Stimulated activated CD8-positive, alpha-beta memory T cell treated with anti-CD3 and anti-CD28 coated beads, Interleukin-12 subunit alpha, Interleukin-12 subunit beta, amount 100 ng/mL, for 4 hours (primary cell): ENCODE measurements at regions not wholly inside any gene's neighbourhood (a gene's known extent, or its start where the extent isn't known, plus 50 kb on each side); places are given as distances from the start of the nearest gene placed in this dataset.

Source experiments
- DNase-seq: peaks from one replicate; pipeline ENCODE4 v3.0.0-alpha.2; 2020; ENCODE audit warnings: low read depth

DNA sequence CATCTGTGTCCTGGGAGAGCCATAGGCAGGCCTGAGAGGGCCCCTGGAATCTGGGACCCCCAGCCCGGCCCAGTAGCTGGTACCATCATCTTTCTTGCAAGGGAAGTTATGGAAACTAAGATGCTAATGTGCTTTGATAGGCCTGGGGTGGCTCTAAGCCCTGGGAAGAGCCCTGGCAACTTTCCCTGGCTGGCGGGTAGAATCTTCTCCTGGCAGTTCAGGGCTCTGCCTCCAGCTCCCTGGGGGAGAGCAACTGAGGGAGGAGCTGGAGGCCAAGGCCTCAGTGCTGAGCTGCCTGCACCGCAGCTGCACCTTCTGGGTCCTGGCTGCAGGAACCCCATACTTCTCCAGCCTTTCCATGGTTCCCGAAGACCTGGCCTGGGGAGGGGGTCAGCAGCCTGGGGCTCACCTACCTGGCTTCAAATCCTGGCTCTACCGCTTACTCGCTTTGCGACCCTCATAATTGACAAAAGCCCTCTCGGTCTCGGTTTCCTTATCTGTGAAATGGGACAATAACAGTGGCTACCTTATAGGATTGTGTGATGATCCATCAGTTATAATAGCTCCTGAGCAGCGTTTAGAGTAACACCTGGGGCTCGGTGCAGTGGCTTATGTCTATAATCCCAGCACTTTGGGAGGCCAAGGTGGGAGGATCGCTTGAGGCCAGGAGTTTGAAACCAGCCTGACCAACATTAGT lies 333.7 kb downstream of the SEC14L1 start:
- no peak for DNase-seq

- peak; percentile 56 for DNase-seq
Observed at GRCh38 chr17:77475016-77475976, 334.5 kb downstream of the SEC14L1 start.

GRCh38 chr17:77476006-77476405 lies 335.2 kb downstream of the SEC14L1 start:
- DNase-seq = no peak

- no peak for DNase-seq
Observed at GRCh38 chr17:77476498-77476897, 335.7 kb downstream of the SEC14L1 start.

DNA sequence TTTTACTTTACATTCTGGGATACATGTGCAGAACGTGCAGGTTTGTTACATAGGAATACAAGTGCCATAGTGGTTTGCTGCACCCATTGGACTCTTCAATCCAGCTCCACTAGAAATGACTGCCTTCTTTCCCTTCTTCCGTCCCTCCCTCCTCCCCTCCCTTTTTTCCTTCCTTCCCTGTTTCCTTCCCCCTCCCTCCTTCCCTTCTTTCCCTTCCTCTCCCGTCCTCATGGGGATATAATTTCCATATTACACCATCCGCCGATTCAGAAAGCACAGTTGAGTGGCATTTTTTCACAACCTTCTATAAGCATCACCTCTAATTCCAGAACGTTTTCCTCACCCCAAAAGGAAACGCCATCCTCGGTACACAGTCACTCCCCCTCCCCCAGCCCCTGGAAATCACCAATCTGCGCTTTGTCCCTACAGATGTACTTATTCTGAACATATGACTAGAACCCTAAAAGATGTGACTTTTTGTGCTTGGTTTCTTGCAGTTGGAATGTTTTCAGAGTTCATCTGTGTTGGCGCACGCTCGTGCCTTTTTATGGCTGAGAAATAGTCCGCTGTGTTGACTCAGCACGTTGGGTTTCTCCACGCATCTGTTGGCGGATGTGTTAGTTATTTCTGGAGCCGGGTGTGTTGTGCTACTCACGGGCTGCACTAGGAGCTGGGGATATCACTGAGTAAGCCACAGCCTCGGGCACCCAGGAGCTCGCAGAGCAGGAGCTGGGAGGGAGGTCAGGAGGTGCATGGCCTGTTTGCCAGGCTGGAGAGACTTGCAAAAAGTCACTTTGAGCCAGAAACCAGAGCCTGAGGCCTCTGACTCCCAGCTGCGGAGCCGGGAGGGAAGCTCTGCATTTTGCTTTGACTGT lies 336.4 kb downstream of the SEC14L1 start:
- no peak for DNase-seq

GRCh38 chr17:77478281-77478680 lies 337.5 kb downstream of the SEC14L1 start:
- no peak for DNase-seq

- no peak for DNase-seq
Observed at GRCh38 chr17:77478899-77479298, 338.1 kb downstream of the SEC14L1 start.

DNA sequence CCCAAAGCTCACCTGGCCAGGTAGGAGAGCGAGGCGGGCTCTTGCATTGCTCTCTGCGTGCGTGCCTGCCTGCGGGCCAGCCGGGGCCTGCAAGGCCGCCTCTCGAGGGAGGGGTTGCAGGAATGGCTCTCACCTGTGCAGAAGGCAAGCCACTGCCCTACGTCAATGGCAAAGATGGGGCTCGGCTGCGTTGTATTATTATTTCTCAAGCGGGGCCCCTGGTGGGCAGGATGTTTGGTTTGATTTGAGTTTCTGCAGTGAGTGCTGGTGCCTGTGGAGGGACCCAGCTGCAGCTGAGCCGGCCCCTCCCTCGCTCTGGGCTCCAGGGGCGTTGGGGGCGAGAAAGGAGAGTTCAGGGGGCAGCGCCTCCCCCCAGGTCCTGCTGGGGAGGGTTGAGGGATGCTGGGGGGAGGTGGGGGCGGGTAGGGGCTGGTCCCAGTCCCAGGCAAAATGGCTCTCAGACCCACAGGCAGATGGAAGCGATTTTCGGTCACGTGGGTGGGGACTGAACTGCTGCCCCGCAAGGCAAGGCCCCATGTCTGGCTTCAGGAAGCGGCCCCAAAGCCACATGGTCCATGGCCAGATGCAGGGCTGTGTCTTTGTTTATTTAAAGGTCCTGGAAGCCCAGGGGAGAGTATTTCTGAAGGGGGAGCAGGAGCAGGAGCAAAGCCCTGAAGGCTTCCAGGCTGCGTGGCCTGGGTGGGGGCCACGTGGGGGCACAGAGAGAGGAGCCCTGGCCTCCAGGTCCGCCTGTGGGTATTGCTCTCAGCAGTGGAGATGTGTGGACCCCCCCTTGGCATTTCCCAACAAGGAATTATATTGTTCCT lies 338.8 kb downstream of the SEC14L1 start:
- DNase-seq = no peak

DNA sequence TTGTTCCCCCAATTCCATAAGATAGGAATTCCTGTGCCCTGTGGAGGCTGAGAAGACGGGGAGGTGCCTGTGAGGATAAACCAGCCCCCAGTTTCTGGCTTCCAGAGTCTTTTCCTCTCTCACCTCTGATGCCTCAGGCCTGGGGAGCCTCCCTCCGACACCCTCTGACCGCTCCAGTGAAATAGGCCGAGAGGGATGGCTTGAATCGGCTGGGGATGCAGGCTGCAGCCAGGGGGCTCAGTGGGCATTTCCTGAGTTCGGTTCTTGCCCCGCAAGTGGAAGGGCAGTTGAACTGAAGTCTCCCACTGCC lies 339.4 kb downstream of the SEC14L1 start:
- DNase-seq = no peak

GRCh38 chr17:77480509-77481215 lies 339.9 kb downstream of the SEC14L1 start:
- no peak for DNase-seq

GRCh38 chr17:77481476-77482374 lies 341.0 kb downstream of the SEC14L1 start:
- DNase-seq = no peak

DNA sequence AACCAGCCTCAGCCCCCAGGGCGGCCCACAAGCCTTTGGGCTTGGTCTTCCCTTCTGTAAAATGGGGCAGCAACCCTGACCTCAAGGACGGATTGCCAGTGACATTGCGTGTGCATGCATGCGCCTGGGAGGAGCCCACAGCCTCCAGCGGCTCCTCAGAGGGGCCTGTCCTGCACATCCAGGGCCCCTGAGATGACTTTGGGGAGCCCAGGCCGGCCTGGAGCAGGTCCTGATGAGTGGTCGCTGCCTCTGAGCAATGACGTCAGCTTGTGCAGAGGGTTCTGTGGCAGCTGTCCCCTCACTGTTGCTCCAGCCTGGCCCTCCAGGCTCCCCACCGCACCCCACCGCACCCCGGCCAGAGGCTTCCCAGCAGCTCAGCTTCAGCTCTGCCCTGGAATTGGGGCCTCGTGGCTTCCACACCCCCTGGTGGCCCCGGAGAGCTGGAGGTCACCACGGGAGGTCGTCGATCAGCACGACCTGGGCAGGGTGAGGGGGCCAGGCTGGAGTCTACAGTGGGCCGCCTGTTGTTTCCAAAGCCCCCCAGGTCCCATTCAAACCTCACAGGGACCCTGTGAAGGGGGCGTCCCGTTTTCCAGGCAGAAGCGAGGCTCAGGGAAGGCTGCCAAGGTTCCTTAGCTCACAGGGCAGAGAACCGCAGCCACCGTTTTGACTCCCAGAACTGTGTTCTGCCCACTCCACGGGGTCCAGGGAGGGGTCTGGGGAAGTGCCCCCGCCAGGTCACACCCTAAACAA lies 341.8 kb downstream of the SEC14L1 start:
- no peak for DNase-seq

- no peak for DNase-seq
Observed at GRCh38 chr17:77483128-77483598, 342.4 kb downstream of the SEC14L1 start.

- DNase-seq = no peak
Observed at GRCh38 chr17:77484111-77484510, 343.3 kb downstream of the SEC14L1 start.

DNA sequence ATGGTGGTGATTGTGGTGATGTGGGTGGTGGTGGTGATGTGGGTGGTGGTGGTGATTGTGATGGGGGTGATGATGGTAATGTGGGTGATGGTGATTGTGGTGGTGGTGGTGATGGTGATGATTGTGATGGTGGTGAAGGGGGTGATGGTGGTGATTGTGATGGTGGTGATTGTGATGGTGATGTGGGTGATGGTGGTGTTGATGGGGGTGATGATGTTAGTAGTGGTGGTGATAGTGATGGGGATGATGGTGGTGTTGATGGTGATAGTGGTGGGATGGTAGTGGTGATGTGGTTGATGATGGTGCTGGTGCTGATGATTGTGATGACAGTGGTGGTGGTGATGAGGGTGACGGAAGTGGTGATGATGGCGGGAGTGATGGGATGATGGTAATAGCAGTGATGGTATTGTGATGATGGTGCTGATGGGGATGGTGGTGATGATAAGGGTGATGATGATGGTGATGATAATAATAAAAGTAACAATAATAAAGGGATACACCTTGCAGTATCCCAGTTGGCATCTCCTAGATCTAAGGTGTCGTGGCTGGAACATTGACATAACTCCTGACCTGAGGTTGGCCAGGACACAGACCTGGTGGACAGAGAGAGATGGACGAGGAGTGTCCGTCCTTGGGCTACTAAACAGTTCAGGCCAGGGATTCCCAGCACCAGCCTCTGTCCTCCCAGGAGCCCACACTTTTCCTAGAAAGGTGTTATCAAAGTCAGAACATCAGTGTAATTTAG lies 344.5 kb downstream of the SEC14L1 start:
- no peak for DNase-seq

DNA sequence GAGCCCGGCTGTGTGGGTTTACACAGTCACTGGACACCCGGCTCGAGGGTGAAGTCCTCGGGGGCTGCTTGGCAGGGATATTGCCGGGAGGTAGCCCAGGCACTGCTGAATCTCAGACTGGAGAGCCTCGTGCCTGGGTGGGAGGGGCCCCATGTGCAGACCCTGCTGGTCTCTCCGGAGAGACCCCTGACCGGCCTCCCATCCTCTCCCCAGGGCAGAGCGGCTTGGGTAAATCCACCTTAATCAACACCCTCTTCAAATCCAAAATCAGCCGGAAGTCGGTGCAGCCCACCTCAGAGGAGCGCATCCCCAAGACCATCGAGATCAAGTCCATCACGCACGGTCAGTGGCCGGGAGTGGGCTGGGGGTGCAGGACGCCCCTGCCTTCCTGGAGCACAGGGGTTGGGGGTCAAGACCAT lies 346.5 kb downstream of the SEC14L1 start:
- no peak for DNase-seq

DNA sequence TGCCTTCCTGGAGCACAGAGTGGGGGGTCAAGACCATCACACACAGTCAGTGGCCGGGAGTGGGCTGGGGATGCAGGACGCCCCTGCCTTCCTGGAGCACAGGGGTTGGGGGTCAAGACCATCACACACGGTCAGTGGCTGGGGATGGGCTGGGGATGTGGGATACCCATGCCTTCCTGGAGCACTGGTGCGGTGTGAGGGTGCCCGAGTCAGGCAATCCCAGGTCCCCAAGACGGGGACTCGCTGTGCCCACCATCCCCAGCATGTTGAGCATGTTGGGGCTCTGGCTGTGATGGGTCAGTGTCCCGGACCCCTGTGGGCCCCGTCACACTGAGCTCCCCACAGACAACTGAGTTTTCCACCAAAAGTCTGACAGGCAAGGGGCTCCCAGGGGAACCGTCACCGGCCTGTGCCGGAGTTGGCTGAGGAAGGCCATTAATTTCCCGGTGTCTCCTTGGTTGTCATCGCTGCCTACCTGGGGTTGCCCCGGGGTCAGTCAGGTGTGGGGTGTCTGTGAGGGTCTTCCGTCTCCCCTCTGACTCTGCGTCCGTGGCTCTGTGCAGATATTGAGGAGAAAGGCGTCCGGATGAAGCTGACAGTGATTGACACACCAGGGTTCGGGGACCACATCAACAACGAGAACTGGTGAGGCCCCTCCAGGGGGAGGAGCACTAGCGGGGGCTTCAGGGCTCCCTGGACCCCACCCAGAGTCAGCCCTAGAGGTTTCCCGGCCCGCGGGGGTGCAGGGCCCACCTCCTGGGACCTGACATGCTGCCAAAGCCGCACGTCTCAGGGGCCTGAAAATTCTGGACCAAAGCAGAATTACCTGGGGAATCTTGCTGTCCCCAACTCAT lies 347.1 kb downstream of the SEC14L1 start:
- DNase-seq = no peak
